HFFc6 (cell line): ENCODE measurements at regions not wholly inside any gene's neighbourhood (a gene's known extent, or its start where the extent isn't known, plus 50 kb on each side); places are given as distances from the start of the nearest gene placed in this dataset.

Experiments
- DNase-seq: peaks from one replicate; pipeline ENCODE4 v3.0.0-alpha.2; 2018
- H3K27ac Mint-ChIP-seq: 2 replicates; pipeline ENCODE4 v1.8.0; 2020; ENCODE audit warnings: mild to moderate bottlenecking, mixed read lengths
- H3K27me3 Mint-ChIP-seq: 2 replicates; pipeline ENCODE4 v1.8.0; 2021; ENCODE audit warnings: mild to moderate bottlenecking, moderate library complexity, mixed read lengths; ENCODE audit not compliant: insufficient read depth
- H3K36me3 Mint-ChIP-seq: 2 replicates; pipeline ENCODE4 v1.8.0; 2021; ENCODE audit warnings: low read depth, mixed read lengths
- H3K4me1 Mint-ChIP-seq: 2 replicates; pipeline ENCODE4 v1.8.0; 2020; ENCODE audit warnings: low read depth, mixed read lengths
- H3K4me3 Mint-ChIP-seq: 2 replicates; pipeline ENCODE4 v1.8.0; 2020; ENCODE audit warnings: mild to moderate bottlenecking, moderate library complexity, mixed read lengths
- H3K9me3 Mint-ChIP-seq: 2 replicates; pipeline ENCODE4 v1.8.0; 2020; ENCODE audit warnings: mild to moderate bottlenecking, mixed read lengths
- TF ChIP-seq, protein P1 (sequence below): fragments of 200-600 bp; sonication (generic); IDR thresholded peaks from 2 replicates; pipeline ENCODE4 v1.5.0; 2021; ENCODE audit warnings: antibody characterized with exemption, mild to moderate bottlenecking

DNA sequence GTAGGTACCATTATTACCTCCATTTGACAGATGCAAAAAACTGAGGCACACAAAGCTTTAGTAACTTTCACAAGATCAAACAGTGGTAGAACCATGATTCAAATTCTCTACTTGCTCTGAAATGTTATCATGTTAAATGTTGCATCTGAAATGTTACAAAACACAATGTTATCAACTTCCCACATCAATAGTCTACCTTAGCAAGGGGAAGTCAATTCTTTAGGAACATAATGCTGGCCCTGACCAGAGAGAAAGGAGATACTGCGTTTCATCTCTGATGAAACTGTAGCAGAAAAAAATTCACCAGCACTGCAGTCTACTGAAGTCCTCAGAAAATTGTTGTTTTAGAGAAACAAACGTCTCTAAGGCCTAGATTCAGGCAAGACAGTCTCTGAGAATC, 174.1 kb downstream of the SATB1 start:
- Mint-ChIP-seq H3K4me3 (no peak overlapping the region), H3K4me1 (peaks cover 17% of the 10 kb centered on the region), H3K9me3 (no peaks in the 10 kb centered on the region), H3K27ac (no peak overlapping the region), H3K36me3 (no peaks in the 10 kb centered on the region), H3K27me3 (no peaks in the 10 kb centered on the region)
- no peak for DNase-seq
- TF ChIP-seq, protein P1, sequence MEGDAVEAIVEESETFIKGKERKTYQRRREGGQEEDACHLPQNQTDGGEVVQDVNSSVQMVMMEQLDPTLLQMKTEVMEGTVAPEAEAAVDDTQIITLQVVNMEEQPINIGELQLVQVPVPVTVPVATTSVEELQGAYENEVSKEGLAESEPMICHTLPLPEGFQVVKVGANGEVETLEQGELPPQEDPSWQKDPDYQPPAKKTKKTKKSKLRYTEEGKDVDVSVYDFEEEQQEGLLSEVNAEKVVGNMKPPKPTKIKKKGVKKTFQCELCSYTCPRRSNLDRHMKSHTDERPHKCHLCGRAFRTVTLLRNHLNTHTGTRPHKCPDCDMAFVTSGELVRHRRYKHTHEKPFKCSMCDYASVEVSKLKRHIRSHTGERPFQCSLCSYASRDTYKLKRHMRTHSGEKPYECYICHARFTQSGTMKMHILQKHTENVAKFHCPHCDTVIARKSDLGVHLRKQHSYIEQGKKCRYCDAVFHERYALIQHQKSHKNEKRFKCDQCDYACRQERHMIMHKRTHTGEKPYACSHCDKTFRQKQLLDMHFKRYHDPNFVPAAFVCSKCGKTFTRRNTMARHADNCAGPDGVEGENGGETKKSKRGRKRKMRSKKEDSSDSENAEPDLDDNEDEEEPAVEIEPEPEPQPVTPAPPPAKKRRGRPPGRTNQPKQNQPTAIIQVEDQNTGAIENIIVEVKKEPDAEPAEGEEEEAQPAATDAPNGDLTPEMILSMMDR, result no peak

- no peak for DNase-seq
- no peaks in the 10 kb centered on the region for H3K27me3 Mint-ChIP-seq
- H3K9me3 Mint-ChIP-seq, result no peaks in the 10 kb centered on the region
- TF ChIP-seq, protein P1, result no peak
- no peak overlapping the region for H3K4me3 Mint-ChIP-seq
- H3K4me1 Mint-ChIP-seq, result peaks cover 17% of the 10 kb centered on the region
- no peaks in the 10 kb centered on the region for H3K36me3 Mint-ChIP-seq
- no peak overlapping the region for H3K27ac Mint-ChIP-seq
These were observed 176.0 kb downstream of the SATB1 start for GRCh38 chr3:18249126-18249525.

DNA sequence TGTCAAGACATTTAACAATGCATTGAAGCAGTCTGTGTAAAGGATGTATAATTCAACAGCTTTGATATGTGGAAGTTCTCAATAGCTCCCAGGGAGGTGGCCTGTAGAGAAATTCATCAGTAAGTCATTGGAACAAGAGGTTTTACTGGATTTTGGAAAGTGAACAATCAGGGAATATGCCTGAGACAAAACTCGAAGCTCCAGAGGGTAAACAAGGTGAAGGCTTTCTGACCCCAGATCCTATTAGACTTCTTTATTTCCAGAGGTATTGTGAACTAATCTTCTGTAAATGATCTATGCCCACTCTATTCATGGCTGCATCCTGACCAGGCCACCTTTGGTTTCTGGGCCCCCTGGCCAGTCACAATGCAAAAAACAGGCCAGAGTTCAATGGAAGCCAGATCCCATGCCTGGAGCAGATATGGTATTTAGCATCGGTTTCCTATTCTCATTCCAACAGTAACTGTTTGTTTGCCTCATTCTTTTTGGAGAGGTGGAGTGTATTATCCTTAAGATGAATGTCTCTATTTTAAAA, 177.3 kb downstream of the SATB1 start:
- TF ChIP-seq, protein P1, result no peak
- Mint-ChIP-seq H3K9me3 (no peaks in the 10 kb centered on the region), H3K4me3 (no peak overlapping the region), H3K27ac (no peak overlapping the region), H3K4me1 (peaks cover 17% of the 10 kb centered on the region), H3K36me3 (no peaks in the 10 kb centered on the region), H3K27me3 (no peaks in the 10 kb centered on the region)
- no peak for DNase-seq

DNA sequence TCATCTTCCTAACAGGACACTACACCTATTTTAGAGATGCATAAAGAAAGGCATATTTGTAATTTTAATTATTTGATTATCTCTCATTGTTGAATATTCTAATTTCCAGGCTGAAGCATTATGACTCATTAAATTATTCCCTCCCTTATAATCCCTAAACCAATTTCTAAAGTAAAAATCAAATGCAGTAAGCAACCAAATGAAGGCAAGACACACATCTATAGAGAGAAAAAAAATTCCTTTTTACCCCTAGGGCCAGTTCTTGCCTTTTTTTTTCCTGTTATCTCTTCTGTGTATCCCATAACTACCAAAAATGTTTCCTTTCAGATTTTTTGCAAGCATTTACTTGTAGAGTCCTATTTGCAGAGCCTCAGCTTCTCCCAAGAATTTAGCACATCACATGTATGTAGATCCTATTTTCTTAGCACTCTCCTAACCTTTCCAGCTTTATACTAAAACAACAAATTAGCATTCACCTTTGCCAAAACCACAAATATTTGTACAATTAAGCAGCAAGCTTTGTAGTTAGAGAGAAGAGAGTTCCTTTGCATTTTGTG, 177.9 kb downstream of the SATB1 start:
- TF ChIP-seq, protein P1, result no peak
- H3K27me3 Mint-ChIP-seq, result no peaks in the 10 kb centered on the region
- H3K4me3 Mint-ChIP-seq, result no peak overlapping the region
- H3K9me3 Mint-ChIP-seq, result no peaks in the 10 kb centered on the region
- H3K36me3 Mint-ChIP-seq, result no peaks in the 10 kb centered on the region
- H3K27ac Mint-ChIP-seq, result no peak overlapping the region
- DNase-seq, result no peak
- H3K4me1 Mint-ChIP-seq, result peaks cover 17% of the 10 kb centered on the region

DNA sequence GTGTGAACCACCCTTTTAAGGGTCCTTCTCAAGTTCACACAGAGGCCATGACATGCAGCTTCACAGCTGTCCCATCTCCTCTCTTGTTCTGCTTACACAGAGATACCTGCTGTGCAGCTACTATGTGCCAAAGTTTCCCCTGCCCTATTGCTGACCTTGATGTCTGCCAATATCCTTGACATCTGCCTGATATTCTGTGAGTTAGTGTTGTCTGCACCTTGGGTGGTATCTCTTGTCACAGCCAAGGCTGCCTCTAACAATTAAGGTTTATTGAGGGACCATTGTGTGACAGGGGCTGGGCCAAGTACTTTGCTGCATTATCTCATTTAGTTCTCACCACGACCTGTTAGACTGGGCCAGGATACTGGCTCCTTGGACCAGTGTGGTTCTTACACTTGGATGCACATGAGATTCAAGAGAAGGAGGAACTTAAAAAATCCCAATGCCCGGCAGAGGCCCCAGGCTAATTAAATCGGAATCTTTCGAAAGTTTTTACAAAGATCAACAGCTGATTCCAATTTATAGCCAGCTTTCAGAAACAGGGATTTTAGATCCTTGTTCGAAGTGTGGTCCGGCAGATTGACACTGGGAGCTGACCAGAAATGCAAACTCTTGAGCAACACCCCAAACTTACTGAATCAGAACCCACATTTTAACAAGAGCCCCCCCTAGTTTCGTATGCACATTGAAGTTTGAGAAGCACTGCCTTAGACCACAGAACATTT, 178.6 kb downstream of the SATB1 start:
- no peak for DNase-seq
- Mint-ChIP-seq H3K9me3 (no peaks in the 10 kb centered on the region), H3K4me1 (peaks cover 23% of the 10 kb centered on the region), H3K4me3 (no peak overlapping the region), H3K36me3 (no peaks in the 10 kb centered on the region), H3K27me3 (no peaks in the 10 kb centered on the region), H3K27ac (no peak overlapping the region)
- TF ChIP-seq, protein P1, result no peak
